HG03135 (cell line): ENCODE measurements at regions not wholly inside any gene's neighbourhood (a gene's known extent, or its start where the extent isn't known, plus 50 kb on each side); places are given as distances from the start of the nearest gene placed in this dataset.

Experiments used
- ATAC-seq: cut with Tn5 transposase; IDR thresholded peaks from one replicate; pipeline ENCODE4 v1.9.1; 2021; ENCODE audit warnings: mild to moderate bottlenecking, moderate library complexity; ENCODE audit not compliant: unreplicated experiment

DNA sequence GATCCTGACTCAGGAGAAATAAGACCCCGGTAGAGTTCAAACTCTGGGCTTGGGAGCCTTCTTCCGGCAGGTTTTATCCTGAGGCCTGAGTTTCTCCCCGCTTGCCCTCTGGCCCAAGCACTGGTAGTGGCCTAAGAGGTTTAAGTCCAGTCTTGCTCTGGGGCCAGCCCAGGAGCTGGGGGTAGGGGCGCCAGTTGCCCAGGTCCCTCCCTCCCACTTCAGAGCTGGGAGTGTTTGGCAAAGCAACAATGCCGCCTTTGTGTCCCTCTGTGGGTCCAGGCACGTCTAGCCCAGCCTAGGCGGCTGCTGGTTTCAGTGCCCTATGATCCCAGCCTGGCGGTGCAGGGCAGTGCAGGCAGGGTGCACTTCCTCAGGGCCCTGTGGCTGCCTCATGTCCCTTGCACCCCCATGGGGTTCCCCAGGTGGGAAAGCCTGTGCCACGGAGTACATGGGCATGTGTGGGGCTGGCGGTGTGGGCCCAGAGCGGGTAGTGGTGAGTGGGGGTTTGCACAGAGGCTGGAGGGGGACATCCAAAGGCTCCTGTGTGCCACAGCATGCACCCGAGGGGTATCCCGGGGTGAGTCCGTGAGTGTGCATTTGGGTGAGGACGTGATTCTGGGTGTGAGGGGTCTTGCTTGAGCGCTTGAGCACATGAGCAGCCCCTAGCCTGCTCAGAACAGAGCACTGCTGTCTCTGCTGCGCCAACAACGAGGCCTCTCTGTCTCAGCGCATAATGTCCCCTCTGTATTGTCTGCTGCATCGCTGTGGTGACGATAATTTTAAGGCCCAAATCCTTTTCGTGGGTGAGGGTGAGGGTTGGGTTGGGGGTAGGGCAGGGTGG is 61.7 kb upstream of the PSD2 start:
- no peak for ATAC-seq

DNA sequence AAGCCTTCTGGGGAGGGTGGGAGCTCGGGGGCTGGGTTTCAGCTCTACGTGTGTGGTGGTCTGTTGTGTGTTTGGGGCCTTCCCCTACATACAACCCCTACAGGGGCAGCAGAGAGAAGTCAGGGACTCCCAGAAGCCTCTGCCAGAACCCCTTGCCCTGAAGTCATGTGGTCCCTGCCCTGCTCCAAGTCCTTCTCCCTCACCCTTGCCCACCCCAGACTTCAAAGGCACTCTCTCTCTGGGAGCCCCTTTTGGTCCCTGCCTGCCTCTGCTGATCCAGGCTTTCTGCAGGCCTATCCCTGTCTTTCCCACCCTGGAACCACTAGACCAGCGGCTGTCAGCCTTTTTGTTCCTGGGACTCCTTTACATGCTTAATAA is 61.1 kb upstream of the PSD2 start:
- no peak for ATAC-seq

DNA sequence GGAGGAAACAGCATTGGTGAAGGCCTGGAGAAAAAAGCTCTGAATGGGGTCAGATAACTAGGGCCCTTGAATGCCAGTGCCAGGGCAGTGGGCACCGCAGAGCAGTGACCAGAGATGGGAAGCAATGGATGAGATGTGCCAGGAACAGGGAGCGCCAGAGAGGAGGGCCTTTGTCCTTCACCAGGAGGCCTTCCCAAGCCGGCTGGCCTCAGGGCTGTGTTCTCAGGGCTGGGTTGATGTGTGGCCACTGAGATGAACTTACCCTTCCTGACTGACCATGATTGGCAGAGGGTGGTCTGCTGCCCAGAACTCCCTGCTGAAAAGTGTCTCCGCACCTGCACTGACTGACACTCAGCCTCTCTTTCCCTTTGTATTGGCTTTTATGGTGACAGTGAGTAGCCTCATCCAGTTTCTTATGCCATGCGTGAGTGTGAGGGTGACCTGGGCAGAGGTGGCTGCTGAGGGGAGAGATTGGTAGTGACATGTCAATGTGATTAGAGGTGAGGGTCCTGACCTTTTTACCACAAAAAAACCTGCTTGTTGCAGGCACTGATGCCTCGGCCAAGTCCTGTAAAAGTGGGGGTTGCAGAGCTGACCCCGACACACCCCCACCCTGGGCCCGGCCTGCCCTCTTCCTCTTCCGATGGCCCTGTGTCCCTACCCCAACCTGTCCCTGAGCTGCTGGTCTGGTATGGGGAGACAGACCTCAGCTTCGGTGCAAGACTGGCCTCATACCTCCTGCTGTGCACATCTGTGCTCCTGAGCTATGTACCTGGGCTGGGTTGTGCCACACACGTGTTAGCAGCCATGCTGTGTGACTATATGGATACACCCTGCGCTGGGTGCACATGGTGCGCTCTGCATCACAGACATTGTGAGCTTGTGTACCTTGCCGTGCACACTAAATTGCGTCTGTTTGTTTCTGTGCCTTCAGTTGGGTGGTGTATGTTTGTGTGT is 57.1 kb upstream of the PSD2 start:
- ATAC-seq: no peak

DNA sequence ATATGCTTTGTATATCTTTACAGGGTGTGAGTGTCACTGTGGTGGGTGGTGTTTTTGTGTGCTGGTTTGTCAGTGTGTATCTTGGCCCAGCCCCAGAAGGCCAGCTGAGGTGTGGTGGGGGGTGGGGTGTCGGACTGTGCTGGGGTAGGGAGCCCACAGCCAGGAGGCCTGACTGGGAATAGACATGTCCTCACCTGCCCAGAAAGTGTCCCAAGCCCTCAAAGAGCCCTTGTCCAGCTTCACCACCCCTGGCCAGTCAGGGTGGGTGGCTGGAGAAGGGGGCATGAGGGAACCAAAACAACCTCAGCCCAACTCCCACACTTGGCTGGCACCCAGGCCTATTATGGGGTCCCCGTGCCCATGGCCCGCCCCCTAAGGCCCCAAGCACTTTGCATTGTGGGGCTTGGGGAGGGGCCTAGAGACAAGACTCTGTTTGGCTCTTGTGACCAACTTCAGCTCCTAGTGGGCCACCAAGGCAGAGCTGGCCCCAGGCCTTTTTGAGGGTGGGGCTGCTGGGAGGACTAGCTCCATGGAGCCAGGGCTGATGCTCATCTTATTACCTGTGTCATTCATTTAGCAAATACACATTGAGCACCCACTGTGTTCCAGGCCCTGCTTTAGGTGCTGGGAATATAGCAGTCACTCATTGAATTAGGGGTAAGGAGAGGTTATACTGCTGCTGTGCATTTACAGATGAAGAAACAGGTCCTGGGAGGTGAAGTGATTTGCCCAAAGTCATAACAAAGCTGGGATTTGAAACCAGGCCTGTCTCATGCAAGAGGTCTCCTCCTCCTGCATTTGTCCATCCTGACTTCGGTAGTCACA is 56.2 kb upstream of the PSD2 start:
- no peak for ATAC-seq

DNA sequence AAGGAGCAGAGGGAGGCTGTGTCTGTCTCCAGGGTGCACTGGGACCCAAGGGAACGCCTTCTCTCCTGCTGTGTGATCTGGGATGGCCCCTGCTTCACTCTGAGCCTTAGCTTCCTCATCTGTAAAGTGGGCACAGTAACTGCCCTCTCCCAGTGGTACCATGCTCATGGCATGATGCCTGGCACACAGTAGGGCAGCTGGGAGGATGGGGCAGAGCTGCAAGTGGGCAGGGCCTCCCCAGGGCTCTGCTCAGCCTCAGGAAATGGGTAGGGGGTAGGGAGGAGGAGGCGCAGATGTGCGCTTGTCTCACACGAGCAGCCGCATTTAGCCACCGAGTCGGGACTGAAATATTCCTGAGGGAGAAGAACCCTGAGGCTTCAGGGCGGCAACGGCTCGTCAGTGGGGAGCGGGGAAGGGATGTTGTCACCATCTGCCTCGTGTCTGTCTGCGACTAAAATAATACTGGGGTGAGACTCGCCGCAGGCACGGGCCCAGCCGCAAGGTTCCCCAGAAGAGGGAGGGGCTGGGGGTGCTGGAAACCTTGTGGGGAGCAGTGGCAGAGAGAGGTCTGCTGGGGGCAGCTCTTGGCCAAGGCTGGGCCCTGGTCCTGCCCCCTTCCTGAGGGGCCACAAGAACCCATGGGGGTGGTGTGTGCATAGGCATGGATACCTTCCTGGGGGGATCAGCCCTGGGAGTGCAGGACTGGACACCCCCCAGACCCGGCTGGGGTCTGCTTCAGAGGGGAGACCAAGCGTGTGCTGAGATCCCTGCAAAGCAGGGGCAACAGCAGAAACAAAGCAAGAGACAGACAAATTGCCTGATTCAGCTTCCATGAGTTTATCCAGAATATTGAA is 55.2 kb upstream of the PSD2 start:
- no peak for ATAC-seq

DNA sequence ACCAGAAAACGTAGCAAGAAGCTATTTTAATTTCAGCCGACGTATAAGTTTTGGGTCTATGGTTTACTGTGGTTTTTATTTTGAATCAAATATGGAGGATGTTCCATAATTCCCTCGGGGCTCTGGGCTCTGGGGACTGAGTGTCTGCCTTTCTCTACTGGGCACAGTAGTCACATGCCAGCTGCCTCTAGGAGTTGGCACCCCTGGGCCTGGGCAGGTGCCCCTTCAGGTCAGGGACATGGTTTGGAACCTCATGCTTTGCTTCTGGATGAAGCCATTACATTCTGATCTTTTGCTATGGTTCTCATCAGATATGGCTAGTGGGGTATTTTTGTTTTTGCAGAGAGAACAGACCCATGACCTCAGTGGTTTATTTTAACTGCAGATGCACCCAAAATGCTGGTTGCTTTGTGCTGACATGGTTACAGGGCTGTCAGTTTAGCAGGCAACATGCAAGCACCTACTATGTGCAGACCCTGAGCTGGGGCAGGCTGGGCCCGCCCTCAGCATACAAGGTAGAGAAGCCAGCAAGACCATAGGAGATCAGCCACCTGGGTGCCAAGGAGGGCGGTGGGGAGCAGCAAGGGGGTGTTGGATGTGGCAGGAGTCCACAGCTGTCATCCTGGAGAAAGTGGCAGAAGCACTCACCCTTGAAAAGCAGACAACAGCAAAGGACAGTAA is 54.5 kb upstream of the PSD2 start:
- no peak for ATAC-seq

DNA sequence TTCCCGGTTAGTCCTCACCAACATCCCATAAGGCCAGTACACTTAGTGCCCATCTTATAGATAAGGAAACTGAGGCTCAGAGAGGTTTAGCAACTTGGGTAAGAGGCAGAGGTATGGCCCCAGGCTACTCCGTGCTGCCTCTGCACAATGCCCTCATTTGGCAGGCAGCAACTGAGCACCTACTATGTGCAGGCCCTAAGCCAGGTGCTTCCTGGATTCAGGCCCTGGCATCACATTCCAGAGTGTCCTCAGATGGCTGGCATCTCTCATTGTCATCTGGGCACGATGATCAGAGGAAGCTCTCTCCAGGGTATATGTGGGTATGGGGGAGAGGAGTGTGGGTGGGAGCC is 53.8 kb upstream of the PSD2 start:
- ATAC-seq: no peak

DNA sequence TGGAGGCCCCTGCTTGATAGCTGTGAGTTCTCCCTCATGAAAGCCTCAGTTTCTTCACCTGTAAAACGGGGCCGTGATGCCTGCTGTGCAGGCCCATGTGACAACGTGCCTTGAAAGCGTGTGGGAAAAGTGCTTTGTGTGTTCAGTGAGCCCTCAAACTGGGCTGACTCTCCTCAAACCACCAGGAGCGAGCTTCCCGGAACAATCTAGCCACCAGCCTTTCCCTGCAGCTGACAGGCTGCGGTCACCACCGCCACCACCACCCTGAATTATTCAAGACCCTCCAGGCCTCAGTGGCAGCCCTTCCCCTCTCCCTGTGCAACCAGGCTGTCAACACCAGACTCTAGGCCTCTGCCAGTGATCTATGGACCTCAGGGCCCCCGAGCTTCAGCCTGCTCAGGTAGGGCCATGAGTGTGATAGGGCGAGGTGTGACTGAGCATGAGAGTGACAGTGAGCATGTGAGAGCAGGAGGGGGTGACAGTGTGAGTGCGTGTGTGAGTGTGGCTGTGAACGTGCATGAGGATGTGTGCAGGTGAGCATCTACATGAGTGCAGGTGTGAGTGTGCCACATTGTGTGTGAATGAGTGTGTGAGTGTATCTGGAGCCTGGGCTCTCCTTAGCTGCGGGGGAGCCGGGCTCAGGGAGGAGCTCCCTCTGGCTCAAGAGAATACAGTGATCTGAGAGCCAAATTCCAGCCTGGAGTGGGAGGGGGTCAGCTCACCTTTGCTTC is 53.3 kb upstream of the PSD2 start:
- no peak for ATAC-seq

DNA sequence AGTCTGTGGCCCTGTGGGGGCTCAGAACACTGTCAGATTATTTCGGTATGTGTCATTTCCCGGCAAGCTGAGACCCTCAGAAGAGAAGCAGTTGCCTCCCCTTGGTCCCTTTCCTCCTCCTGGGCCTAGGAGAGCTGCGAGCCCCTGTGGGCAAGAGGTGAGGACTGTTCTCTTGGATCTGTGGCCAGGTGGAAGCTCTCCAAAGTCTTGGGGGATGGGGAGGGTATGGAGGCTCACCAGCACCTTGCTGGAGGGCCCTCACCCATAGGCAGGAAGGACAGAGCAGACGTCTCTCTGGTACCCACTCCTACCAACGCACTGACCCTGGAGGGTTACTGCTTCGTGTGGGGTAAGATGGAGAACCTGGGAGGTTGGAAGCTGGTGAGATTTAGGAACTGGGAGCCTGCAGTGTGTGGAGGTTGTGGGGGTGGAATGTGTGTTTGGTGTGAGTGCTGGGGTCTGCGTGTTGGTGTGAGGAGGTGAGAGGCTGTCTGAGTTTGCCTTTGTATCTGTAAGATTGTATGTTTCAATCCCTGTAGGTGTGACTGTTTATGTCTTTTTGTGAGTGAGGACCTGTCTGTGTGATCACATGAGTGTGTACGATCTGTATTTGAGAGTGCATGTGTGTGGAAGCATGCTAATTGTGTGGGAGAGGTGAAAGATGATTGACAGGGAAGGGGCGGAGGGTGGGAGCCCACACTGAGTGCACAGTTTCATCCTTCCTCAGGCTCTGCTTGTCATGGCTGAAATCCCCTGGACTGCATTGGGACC is 52.4 kb upstream of the PSD2 start:
- ATAC-seq: no peak

DNA sequence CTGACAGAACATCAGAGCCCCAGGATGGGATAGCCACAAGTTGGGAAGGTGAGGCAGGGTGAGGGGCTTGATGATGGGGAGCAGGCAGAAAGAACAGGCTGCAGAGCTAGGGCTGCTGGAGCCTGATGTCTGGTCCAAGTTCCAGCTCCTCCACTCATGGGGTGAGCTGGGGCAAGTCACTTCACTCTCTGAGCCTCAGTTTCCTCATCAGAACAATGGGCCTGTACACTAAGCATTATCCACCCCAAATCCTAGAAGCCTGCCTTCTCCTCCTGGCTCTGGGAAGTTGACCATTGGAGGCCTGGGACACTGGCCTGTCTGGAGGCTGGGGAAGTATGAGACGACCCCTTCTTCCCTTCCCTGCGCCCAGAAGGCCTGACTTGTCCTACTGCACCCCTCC is 51.8 kb upstream of the PSD2 start:
- ATAC-seq: no peak

DNA sequence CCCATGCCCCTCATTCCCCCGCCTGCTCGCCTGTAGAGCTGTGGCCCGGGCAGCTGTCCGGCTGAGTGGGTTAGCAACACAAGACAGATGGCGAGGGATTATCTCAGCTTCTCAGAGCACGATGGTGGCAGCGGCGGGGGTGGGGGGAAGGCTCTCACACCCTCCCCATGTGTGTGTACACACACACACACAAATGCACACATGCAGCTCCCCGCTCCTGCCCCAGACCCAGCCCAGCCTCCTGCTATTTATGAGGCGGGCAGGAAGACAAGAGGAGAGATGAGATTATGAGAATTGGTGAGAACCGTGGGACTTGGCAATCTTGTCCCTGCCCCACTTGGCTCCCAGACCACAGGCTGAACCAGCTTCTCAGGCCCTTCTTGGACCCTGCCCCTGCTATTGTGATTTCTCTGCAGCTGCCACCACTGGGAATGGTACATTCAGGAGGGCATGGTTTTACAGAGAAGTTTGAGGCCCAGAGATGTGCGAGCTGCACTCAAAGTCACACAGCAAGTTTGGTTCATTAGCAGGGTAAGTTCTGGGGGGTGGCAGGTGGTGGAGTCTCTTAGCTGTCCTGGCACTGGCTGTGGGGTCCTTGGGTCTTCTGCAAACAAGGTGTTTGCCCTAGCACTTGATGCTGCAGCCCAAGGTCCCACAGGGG is 51.0 kb upstream of the PSD2 start:
- no peak for ATAC-seq

DNA sequence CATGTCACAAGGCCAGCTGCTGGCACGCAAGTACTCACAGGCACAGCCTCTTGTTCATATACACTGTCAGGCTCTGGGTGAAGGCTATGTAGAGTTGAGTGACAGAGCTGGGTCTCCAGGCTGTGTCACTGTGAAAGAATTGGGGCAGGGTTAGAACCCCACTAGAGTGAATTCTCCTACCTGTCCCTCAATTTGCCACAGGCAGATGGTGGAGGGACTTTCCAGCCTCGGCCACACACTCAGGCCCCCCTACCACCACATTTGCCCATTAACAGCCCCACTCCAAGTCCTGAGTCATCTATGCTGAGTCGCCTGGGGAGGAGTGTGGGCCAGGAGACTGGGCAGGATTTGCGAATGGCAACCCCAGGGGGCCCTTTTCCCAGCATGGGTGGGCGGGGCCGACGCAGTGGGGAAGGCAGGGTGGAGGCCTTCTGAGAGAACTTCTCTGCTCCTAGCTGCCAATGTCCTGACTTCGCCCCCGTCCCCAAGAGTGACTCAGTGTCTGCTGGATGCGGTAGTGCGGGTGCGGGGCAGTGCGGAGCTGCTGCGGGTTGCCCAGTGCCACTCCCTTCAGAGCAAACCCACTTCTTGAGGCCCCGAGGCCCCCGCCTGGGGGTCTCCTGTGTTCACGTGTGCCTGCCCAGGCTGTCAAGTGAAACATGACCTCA is 50.3 kb upstream of the PSD2 start:
- ATAC-seq: no peak

DNA sequence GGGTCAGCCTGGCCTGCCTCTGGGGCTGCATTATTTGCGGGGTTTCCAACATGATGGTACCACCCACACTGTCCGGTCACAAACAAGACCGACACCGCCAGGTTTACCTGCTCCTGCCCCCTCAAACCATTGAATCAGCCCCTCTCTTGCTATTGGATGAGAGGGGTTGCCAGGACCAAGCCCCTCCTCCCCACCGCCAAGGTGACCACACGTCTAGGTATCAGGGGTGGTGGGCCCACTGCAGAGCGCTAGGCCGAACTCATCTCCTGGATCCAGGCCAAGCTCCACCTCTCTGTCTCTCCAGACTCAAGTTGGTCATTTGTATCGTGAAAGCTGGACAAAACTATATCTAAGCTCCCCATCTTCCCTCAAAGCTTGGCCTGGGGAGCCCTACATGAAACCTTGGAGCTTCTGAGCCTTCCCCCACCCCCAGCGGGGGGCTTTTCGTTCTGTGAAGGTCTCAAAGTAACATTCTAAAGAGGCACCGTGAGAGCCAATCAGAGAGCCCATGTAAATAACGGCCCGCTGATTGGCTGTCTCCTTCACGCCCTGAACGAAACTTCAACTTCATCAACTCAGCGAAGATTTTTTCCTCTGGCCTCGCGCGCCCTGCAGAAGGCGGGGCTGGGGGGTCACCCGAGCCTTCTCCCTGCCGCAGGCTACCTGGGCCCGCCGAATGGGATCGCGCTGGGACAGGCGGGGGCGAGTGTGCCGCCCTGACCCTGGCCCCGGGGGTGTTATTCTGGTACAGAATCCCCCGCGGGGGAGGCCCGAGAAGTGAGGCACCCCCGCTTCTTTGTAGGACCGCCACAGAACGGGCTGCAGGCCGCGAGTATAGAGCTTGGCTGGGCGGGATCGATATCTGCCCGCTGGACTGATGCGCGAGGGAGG is 49.6 kb upstream of the PSD2 start:
- peak; percentile 29 for ATAC-seq
